HG03196 (cell line): ENCODE measurements at regions not wholly inside any gene's neighbourhood (a gene's known extent, or its start where the extent isn't known, plus 50 kb on each side); places are given as distances from the start of the nearest gene placed in this dataset.

Experiments used
- ATAC-seq: cut with Tn5 transposase; IDR thresholded peaks from one replicate; pipeline ENCODE4 v1.9.1; 2021; ENCODE audit not compliant: unreplicated experiment

DNA sequence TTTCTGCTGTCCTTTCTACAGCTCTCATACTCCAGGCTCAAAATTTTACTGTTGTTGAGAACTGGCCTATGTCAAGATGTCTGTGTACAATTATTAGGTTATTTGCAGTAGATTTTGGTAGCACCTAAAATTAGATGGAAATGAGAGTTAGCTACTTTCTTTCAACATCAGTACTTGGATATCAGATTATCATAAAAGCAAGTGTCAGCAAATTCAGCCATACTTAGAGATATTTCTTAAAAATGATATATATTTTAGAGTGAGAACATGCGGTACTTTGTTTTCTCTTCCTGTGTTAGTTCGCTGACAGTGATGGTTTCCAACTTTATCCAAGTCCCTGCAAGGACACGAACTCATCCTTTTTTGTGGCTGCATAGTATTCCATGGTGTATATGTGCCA lies 351.8 kb upstream of the LRRC7 start:
- no peak for ATAC-seq

DNA sequence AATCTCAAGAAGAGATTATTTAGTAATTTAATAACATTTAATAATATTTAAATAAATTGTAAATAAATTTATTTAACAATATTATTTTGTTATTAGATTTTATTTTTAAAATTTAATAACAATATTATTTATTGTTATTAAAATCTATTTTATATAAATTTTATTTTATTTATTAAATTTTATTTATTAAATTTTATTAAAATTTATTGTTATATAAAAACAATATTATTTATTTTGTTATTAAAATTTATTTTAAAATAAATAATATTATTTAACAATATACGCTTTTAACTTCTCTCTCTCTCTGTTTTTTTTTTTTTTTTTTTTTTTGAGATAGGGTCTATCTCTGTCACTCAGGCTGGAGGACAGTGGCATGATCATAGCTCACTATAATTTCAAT lies 347.1 kb upstream of the LRRC7 start:
- ATAC-seq = no peak

DNA sequence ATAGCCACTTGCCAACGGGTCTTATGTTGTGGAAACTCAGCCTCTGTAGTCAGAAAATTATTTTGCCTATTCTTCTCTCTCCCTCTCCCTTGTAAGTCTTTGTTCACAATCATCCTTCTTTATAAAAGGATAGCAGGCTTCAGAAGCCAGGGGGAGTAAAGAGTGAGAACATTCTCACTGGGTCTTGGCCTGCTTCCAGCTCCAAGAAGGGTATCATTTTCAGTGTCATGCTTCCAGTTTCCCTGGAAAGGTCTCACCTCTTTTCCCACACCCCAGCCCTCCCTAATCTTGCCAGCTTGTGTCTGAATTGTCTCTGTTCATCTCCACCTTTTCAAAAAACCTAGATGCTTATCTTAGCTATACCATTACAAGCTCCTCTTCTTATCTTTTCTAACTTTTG lies 346.2 kb upstream of the LRRC7 start:
- no peak for ATAC-seq

DNA sequence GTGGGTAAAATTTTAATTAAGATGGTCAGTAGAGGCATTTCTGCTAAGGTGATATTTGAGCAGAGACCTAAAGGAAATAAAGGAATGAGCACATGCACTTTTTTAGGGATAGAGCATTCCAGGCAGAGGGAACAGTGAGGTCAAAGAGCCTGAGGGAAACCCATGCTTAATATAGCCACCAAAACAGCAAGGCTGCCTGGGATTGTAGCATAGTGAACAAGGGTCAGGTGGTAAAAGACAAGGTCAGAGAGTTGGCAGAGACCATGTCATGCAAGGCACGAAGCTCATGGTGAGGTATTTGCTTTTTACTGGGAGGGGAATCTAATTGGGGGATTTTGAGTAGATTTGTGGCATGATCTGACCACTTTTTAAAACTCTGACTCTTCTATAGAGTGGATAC lies 344.6 kb upstream of the LRRC7 start:
- ATAC-seq = no peak

DNA sequence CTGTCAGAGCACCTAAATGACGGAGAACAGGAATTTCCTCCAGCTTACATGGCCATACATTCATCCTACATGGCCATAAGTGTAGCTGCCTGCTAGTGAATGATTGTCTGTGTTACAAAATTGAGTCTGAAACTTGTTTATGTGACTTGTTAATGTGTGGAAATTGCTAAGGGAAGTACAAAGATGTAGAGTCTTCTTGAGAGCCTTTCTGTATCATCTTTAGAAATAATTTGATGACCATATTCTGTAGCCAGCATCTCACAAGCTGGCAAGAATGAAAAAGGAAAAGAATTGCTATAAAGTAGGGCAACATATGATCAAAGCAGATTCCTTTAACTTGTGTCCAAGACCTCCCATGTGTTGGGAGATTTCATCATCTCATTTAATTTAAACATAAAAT lies 339.2 kb upstream of the LRRC7 start:
- ATAC-seq = no peak

DNA sequence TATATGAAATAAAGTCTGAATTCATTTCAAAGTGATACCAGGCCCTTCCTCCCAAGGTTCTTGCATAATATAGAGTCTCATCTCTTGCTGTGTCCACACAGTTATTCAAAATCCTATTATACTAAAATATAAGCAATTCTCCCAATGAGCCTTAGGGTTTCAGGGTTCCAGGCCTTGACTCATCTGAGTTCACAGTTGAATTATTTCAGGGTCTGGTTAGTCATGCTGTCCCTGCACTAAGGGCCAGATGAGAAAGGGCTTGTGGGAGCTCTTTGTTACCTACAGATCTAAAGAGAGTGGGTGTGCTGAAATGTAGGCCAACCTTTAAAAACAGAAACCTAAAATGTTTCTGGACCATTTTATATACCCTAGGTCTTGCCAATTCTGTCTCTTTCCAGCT lies 337.5 kb upstream of the LRRC7 start:
- ATAC-seq = no peak

DNA sequence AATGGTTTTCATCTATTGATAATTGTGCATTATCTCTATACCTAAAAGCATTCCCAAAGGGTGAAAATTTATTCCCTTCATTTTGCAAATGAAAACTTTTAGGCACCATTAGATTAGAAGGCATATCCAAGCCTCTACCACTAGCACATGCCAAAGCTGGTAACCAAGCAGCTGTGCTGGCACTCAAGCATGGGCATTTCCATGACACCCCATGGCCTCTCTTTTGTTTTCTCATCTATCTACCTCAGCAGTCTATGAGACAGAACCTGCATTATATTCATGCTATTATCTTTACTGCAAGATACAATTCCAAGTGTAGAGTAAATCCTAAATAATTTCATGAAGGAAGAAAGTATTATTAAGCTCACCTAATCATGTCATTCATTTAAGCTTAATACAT lies 334.3 kb upstream of the LRRC7 start:
- no peak for ATAC-seq

DNA sequence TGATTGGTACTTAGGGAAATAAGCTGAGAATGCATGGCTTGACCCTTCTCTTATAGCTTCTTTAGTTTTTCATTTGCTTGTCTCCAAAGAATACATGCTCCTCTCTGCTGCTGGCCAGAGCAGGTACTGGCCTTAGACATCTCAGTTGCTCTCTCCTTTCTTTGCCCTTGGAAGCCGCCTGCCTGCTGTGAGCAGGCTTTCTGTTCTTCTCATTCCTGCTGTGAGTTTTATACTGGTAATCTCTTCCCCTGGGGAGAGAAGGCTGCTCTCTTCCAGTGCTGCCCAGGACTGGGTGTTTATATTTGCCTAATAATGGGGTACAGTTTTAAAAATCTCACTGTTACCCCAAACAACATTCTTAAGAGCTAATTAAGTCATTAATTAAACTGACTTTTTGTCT lies 323.5 kb upstream of the LRRC7 start:
- no peak for ATAC-seq

DNA sequence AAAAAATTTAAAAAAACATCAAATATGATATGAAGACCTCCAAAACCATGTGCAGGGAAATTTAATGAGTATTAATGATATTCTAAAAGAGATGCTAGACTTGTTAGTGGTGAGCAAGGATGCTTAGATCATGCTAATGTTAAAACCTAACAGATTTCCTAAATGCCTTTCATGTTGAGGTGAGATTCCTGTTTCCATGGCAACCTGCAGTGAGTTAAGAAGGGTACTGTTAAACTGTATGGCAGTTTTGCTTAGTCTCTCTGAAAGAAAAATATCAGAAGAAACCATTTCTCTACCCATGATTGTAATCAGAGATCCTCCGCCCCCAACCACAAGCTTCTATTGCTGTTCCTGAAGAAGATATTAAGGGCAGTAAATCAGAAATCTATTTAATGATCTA lies 321.6 kb upstream of the LRRC7 start:
- ATAC-seq = no peak

DNA sequence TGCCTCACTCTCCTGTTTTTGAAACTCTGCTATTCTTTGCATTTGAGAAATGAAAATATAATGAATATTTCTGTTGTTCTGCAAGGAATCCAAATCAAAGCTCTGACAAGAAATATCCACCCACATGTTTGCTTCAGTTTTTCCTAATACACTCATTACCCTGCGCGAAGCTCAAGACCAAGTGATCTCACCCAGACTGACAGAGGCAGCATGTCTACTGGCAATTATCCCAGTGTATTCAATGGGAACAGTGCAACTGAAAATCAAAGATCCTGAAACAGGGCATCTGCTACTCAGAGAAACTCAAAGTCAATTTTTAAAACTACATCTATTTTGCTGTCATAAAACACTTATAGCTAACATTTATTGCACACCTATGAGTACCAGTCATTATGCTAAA lies 321.0 kb upstream of the LRRC7 start:
- ATAC-seq = no peak

DNA sequence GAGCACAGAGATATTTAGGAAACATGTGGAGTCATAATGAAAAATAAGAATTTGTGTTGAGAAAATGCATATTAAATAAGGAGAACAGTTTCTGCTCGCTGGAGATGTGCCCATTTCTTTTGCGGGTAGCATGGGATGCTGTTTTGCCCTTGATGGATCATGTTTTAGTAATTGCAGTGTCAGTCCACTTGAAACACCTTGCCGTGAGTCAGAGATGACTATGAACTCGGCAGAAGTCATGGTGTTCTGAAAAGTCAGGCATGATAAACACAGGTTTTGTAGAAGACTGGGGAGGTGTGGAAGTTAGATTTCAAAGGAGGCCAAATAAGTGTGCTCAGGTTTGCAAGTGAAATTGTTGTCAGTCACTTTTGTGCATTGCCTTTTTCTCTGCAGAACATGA lies 315.0 kb upstream of the LRRC7 start:
- ATAC-seq = no peak

DNA sequence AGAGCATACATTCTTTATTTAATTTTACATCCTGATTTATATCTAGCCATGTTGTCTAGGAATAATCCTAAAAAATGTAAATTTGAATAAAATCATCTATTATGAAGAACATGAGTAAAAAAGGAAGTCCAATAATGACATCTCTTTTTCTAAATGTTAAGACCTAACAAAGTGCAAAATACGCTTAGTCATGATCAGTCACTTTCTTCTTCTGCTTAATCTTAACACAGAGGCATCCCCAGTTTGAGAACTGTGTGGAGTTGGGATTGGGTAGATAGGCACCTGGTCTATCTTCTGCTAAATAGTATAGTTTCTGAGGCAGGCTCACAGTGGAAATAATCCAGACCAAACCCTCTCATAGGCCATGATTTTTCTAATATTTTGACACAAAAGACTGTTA lies 311.7 kb upstream of the LRRC7 start:
- no peak for ATAC-seq

DNA sequence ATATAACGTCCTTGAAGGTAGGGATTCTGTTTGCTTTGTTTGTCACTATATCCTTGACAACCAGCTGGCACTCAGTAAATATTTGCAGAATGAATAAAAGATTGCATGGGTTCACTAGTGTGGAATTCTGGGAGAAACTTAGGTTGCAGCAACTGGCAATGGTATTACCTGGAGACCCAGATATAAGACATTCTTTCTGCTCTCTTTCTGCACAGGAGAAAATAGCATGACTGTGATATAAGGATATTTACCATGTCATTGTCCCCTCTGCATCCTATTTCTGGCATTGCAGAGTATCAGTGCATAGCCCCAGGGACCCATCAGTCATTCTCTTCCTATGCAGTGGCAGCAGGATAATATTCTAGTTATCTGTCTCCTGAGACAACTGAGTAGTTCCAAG lies 308.9 kb upstream of the LRRC7 start:
- no peak for ATAC-seq

DNA sequence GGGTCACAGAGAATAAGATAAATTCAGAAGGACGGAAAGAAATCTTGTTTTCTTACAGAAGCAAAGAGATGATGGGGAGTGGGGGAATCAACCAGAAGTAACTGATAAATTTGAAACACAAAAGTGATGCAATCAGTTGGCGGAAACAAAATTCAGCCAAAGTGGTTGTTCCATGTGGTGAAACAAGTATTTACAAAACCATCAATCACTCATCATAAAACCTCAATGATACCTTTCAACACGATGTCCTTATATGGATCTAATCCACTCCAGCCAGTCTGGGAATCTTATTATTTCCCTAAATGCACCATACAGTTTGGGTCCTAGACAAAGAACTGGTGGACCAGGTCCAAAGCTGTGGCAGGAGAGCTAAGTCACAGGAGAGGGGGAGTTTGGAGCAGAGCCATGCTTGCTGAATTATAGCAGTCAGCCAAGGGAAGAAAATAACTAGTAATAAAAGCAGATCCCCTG lies 303.8 kb upstream of the LRRC7 start:
- ATAC-seq = no peak

DNA sequence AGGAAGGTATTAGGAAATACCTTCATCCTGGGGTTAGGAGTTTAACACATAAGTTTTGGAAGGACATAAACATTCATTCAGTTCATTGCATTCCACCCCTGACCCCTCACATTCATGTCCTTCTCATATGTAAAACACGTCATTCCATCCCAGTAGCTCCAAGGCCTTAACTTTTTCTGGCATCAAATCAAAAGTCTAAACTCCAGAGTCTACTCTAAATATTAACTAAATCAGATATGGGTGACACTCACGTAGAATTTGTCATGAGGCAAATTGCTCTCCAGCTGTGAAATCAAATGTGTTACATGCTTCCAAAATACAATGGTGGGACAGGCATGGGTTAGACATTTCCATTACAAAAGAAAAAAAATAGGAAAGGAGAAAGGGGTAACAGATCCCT lies 298.2 kb upstream of the LRRC7 start:
- ATAC-seq = no peak

DNA sequence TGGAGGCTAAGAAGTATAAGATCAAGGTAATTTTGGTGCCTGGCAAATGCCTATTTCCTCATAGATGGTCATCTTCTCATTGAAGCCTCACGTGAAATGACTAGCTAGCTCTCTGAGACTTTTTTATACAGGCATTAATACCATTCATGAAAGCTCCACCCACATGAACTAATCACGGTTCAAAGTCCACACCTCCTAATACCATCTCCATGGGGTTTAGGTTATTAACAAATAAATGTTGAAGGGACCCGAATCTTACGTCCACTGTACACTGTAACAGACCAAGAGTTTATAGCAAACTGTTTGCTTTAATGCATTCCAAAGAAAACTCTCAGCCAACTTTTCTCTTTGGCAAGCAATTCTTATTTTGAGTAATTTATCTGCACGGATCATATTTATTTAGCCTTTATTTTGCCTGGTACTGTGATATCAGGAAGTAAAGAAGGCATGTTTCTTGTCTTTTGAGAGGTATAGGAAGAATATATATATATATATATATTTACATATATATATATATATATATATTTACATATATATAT lies 296.1 kb upstream of the LRRC7 start:
- ATAC-seq = no peak

DNA sequence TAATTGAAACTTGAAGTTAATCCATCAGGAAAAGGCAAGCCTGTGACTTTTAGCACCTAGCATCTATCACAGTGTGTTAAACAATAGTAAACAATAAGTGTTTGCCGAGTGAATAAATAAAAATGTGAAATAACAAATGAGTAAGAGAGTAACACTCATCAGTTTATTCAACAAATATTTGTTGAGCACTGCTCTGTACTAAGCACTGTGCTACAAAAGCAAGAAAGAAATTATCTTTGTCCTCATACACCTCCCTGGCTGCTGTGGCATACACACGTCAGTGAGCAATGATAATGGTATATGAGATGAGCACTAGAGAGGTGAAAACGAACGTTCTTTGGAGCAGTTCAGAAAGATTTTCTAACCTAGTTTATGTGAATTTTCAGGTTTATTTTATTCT lies 295.0 kb upstream of the LRRC7 start:
- ATAC-seq = no peak

DNA sequence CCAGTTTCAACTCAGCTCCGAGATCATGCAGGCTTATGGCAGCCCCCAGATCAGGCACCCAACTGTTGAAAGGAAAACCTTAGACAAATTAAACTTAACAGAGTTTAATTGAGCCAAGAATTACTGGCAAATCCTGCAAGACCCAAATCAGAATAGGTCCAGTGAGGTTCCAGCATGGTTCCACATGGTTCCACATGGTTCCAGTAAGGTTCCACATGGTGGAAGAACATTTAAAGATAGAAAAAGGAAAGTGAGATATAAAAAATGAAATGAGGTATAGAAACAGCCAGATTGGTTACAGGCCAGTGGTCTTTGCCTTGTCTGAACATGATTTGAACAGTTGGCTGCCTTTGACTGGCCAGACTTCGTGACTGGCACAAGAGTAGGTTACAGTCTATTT lies 288.8 kb upstream of the LRRC7 start:
- no peak for ATAC-seq

DNA sequence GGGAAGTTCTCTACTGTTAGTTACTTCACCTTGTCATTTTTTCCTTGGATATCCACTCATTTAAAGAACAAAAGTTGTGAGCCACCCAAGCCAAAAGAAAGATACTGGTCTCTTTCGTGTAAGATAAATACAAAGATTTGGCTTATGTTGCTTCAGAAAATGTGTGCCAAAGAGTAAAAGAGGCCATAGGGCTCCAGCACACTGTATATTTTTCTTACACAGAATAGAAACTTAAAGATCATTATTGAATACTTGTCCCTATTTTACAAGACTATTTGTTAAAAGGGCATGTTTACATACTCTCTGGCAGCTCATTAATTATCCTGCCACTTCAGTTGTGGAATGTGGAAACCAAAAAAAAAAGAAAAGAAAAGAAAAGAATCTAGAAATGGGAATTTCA lies 284.2 kb upstream of the LRRC7 start:
- no peak for ATAC-seq

DNA sequence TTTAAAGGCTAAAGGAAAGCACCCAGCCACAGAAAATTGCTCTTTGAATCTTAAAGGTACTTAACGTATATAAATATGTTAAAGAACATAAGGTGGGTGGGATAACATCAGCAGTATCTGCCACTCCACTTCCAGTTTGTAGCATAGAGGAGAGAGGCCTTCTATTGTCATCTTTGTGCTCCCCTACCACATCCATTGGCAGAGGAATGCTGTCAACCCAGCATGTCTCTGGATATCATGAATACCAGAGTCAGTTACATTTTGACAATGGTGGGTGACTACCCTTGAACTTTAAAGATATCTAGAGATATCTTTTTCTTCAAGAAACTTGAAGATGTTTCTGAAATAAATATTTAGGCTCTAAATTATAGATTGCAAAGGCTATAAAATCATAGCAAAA lies 283.2 kb upstream of the LRRC7 start:
- no peak for ATAC-seq

DNA sequence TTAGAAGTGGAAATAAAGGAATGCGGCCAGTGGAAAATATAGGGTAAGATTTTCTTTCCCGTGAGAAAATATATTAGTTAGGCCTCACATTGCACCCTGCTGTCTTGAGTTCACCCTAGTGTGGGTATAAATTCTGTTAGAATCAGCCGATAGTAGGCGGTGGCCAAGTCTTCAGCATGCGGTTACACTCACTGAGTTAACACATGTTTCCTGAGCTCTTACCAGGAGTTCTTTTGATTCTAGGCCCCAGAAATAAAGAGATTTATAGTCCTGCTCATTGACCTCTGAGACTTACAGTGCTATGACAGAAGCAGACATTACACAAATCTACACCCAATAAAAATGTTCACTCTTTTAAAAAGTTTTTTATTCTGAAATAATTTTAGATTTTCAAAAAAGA lies 279.3 kb upstream of the LRRC7 start:
- ATAC-seq = no peak

DNA sequence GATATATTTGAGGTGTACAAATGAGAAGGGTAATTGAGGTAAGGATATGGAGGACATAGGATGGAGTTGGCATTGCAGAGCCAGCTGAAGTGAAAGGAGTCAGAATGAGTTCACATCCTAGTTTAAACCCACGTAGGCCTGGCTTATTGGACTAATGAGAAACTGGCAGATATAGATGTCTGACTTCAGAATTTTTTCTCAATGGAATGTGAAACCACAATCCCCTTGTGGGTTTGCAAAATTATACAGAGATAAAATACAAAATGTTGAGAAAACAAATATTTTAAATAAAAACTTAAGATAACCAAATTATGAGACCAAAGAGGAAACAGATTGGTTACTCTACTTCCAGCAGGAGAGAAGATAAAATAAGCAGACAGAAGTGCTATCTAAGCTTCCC lies 277.4 kb upstream of the LRRC7 start:
- no peak for ATAC-seq

DNA sequence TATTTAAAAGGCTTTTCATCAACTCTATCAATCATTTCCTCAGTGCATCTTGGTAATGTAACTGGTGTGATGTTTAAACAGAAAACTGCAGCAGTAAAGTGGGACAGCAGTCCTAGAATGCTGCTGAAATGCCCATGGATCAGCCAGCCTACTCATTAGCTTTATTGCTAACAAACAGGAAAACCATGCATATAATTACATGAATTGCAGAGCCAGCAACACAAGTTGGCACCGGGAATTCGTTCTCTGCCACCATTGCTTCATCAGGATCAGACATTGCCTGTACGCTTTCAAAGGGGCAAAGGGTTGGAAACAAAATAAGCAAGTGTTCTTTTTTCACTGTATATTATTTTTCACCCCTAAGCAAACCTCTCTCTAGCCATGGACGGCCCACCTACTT lies 276.2 kb upstream of the LRRC7 start:
- ATAC-seq = no peak

DNA sequence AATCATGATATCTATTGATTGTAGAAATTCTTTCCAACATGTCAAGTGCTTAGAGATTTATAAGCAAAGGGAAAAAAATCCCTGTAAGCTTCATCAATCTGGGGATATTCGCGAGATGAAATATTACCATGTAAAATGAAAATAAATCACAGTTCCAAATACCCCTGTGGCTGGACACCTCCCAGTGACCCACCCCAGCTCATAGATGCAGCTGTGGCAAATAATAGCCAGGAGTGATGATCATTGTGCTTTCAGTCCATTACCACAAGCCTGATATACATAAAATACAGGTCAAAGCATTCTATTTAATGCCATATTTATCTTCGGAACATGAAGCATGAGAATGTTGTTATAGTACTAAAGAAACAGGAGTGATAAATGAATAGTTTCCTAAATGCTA lies 274.9 kb upstream of the LRRC7 start:
- no peak for ATAC-seq
